ENCODE measurements at regions not wholly inside any gene's neighbourhood (a gene's known extent, or its start where the extent isn't known, plus 50 kb on each side); places are given as distances from the start of the nearest gene placed in this dataset.

- no peak for TF ChIP-seq ZNF8 (CRISPR knock-in tag; IDR thresholded peaks at IDR 0.05)
- ATAC-seq: no peak
Observed at GRCh38 chr6:167776906-167777627, 49.6 kb upstream of the AFDN start.

Measured in SK-N-SH treated with all-trans-retinoic acid at 6 μM for 48 hours (cell line).